ENCODE measurements at regions not wholly inside any gene's neighbourhood (a gene's known extent, or its start where the extent isn't known, plus 50 kb on each side); places are given as distances from the start of the nearest gene placed in this dataset.

DNA sequence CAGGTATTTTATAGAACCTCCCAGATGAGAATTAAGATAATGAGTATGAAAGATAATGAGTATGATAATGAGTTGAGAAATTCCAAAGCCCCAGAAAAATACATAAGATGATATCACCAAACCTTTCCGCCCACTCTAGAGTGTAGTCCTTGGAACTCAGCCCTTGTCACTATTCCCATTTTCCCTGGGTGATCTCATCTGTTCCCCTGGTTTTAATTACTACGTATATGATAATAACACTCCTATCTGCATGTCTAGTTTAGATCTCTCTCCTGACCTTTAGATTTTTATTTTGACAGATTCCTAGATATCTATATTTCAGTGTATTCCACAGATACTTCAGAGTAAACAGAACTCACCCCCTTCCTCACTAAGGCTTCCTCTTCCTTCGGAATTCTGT lies 51.0 kb upstream of the ASIP start:
- H3K27ac ChIP-seq, result no peak overlapping the region
- TF ChIP-seq, protein P1, sequence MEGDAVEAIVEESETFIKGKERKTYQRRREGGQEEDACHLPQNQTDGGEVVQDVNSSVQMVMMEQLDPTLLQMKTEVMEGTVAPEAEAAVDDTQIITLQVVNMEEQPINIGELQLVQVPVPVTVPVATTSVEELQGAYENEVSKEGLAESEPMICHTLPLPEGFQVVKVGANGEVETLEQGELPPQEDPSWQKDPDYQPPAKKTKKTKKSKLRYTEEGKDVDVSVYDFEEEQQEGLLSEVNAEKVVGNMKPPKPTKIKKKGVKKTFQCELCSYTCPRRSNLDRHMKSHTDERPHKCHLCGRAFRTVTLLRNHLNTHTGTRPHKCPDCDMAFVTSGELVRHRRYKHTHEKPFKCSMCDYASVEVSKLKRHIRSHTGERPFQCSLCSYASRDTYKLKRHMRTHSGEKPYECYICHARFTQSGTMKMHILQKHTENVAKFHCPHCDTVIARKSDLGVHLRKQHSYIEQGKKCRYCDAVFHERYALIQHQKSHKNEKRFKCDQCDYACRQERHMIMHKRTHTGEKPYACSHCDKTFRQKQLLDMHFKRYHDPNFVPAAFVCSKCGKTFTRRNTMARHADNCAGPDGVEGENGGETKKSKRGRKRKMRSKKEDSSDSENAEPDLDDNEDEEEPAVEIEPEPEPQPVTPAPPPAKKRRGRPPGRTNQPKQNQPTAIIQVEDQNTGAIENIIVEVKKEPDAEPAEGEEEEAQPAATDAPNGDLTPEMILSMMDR (IDR thresholded peaks at IDR 0.05), result no peak
- no peak for TF ChIP-seq ZFX (IDR thresholded peaks at IDR 0.05; ENCODE audit: borderline replicate concordance)

DNA sequence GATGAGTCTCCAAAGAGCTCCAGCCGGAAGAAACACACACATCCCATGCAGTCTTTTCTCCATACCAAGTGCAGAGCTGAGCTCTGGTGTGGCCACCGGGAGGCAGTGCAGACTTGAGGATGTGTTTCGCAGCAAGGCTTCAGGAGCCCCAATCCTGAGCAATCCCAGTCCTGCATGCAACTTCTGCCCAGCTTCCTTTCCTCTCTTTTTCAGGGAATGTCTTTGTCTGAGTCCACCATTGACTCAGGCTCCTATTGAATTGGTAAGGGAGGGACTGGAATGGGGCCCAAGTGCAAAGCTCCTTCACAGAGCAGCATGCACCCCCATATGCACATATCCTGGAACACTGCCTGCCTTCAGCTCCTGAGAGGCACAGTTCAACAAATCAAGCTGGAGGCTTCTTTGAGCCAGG lies 50.5 kb upstream of the ASIP start:
- TF ChIP-seq, protein P1 (IDR thresholded peaks at IDR 0.05), result peak; percentile 83
- TF ChIP-seq ZFX (IDR thresholded peaks at IDR 0.05; ENCODE audit: borderline replicate concordance), result no peak
- no peak overlapping the region for H3K27ac ChIP-seq

Data from 22Rv1 (cell line).